Endometrium (tissue), 2 donors: ENCODE measurements at regions not wholly inside any gene's neighbourhood (a gene's known extent, or its start where the extent isn't known, plus 50 kb on each side); places are given as distances from the start of the nearest gene placed in this dataset.
A peak's percentile ranks its signal among the peaks of the same experiment; 100 is the strongest.

ENCODE experiments used
- FAIRE-seq: peaks from 2 replicates; lab custom pipeline; 2012; peaks lifted over from hg19 to GRCh38; lab: Jason Lieb, UNC
- donor health status: control.
- donor health status: control.

- FAIRE-seq = no peak
Measured at GRCh38 chr1:101290922-101291561, 54.2 kb downstream of the S1PR1 start.

GRCh38 chr1:101291562-101292380, 55.0 kb downstream of the S1PR1 start:
- no peak for FAIRE-seq

DNA sequence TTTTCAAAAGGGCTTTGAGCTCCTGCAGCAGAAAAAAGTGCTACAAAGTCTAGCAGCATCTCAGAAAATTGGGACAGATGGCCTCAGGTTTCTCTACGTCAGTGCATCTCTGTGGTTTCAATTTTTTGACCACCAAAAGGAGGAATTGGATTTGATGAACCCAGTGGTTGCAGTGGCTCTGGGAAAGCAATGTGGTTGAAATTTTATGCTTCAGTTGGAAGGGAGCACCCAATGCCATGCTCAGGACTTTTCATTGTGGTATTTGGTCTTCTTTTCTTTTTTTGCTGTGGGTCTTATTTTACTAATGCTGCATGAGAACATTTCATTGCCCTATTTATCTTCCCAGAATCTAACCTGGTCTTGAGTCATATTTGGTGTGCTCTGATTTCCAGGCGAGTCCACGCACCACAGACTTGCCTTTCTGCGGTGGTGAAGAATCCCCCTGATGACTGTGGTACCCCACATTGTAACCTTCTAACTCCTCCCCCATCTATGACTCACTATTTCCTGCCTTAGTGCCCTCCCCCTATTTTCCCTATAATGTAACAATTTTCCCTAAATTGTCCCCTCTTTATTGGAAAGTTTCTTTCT, 56.7 kb downstream of the S1PR1 start:
- FAIRE-seq = no peak

DNA sequence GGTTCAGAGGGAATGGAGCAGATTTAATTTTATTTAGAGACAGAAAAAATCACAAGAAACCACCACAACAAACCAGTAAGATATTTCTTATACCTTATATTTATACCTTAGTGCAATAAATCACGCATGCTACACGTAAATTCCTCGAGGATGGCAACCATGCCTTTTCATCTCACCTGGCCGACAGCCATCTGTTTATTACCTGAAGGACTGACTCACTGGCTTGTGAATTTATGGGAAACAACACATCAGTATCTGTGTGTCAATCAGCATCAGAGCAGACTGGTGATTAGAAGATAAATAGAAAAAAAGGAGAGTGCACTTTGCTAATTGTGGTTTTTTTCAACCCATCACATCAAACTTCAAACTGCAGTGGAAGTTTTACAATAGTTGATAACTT, 58.4 kb downstream of the S1PR1 start:
- no peak for FAIRE-seq

- FAIRE-seq = no peak
Measured at GRCh38 chr1:101298663-101299062, 61.8 kb downstream of the S1PR1 start.

DNA sequence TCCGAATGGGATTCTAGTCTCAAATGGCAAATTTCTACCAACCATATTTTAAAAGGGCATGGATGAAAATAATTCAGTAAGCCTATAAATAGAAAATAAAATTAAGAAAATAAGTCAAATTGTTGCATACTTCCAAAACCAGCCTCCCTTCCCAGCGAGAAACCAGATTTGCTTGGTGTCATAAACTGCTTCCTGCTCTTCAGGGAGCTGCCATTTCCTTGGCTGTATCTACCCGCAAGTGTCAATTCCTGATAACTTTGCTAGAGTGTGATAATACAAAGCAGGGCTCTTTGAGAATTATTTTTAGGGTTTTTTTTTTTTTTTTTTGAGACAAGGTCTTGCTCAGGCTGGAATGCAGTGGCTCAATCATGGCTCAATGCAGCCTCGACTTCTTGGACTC, 62.3 kb downstream of the S1PR1 start:
- FAIRE-seq = no peak

DNA sequence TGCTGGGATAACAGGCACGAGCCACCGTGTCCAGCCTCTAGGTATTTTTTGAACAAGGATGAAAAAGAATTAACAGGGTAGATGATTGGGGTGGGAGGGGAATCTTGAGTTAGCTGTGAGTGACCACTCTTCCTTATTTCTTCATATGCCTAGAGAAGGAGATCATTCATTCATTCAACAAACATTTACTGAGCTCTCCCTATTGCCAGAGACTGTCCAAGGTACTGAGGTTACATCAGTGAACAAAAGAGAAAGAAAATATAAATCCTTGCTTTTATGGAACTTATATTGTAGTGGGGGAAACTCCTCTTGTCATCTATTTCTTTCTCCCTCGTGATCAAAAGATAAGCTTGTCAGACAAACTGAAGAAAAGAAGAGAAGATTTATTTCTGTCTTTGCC, 62.9 kb downstream of the S1PR1 start:
- FAIRE-seq = no peak

- no peak for FAIRE-seq
Measured at GRCh38 chr1:101300916-101301315, 64.1 kb downstream of the S1PR1 start.

DNA sequence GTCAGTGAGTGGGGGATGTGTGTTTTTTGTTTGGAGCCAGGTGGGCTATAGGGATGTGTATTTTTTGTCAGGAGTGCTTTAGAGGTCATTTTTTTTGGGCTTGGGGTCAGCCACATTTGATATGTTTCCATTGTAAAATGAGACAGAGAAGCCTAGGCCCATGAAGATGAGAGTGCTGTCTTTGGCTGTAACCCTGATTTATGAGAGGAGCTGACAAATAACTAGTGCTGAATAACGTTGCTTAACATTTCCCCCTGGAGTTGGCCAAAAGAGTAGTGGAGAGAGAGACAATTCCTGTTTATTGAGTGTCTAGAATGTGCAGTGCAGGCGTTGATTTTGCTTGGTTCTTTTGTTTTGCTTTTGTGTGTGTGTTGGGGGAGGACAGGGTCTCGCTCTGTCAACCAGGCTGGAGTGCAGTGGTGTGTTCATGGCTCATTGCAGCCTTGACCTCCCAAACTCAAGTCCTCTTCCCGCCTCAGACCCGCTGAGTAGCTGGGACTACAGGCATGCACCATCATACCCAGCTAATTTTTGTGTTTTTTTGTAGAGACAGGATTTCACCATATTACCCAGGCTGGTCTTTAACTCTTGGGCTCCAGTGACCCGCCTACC, 64.7 kb downstream of the S1PR1 start:
- no peak for FAIRE-seq

- FAIRE-seq = no peak
Measured at GRCh38 chr1:101302831-101303511, 66.2 kb downstream of the S1PR1 start.

GRCh38 chr1:101307985-101308689, 71.3 kb downstream of the S1PR1 start:
- FAIRE-seq = no peak

- no peak for FAIRE-seq
Measured at GRCh38 chr1:101308935-101309333, 72.1 kb downstream of the S1PR1 start.

DNA sequence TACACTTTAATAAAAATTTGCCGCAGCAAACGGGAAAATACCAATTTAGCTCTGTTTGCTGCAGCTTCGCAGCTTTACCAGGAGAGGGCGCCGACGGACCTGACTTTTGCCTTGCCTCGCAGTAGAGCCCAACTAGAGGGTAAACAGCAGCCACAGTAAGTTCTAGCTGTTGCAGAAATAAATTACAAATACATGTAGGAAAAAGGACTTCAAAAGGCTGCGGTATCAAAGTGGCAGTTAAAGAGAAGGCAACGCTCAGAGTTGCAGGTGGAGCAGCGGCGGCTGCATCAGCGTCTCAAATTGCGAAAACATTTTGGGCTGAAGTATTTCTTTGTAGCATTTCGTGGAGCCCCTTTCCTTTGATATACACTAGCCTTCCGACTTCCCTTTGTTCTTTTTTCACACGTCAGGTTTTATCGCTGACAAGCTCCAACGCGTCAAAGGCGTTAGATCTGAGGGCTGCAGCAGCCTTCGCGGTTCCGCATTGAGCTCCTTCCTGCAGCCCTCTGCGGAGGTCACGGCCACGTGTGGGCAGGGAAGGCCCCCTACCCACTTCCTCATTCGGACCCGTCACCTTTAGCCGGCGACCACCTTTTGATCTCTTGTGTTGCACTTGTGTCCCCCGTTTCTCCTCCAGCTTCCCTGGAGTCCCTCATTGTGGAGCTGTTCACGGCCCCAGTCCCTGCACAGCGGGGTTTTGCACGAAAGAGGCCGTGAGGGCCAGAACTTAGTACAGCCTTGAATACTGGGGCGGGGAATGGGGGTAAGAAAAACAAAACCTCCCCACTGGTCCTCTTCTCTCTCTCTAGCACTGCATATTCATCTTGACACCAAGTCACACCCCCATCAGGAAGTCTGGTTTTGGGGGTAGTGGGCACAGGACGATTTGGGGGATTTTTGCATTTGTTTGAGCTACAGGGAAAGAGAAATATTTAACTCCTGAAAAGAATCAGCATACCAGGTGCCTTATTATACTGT, 72.8 kb downstream of the S1PR1 start:
- no peak for FAIRE-seq

DNA sequence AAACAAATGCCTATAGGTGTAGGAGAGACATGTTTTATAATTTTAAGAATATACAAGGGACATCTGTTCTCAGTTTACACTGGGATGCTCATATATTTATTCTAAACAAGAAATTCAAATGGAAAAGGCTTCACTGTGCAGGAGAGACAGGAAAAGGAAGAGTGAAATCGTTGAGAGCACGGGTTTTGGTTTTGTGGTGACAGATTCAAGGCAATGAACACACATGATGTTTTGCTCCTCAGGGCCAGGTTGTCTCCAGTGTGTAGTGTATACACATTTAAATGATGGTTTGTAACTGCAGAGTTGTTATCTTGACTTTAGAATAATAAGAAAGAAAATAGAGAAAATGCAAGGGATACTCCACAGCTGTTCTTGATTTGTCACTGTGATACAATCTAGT, 73.7 kb downstream of the S1PR1 start:
- peak; percentile 78 for FAIRE-seq

DNA sequence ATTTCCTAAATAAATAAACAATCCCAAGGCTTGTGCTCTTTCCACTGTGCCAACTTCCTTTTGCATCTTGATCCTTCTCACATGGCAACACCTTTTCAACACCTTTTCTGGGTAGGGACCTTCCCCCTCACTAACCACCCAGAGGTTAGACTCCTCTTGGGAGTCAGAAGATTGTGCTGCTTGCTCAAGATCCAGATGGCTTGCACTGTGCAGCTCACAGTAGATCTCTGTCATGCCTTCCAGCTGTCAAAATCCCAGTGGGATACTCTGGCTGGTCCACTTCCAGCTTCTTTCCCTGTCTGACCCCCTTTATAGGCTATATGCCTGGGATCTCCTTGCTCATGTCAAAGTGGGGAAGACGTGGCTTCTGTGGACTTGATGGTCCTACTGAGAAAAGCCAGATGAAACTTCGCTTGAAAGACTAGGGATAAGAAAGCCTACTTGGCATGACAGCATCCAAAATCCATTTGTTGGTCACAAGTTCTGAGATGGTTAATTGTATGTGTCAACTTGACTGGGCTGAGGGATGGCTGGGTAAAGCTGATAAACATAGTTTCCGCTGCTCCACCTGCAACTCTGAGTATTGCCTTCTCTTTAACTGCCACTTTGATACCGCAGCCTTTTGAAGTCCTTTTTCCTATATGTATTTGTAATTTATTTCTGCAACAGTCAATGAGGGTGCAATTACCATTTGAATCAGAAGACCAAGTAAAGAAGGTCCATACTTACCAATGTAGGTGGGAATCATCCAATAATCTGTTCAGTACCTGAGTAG, 74.5 kb downstream of the S1PR1 start:
- FAIRE-seq = no peak

DNA sequence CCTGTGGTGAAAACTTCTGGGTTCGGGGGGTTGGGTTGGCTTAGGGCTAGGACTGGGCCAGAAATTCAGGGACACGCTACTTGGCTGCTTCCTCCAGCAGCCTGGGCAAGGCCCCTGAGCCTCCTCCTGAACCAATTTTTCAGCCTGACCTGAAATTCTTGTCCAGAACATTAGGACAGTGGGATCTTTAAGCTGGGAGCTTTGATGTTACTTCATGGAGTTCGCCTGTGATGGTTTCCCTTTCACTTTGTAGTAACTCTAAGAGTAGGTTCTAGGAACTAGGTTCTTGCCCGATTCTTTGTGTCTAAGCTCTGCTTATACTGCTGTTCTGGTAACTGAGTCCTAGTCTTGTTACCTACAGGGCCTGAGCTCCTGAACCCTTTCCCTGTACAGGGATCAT, 75.3 kb downstream of the S1PR1 start:
- FAIRE-seq = no peak

- no peak for FAIRE-seq
Measured at GRCh38 chr1:101313356-101313755, 76.5 kb downstream of the S1PR1 start.

- no peak for FAIRE-seq
Measured at GRCh38 chr1:101314244-101314643, 77.4 kb downstream of the S1PR1 start.

- FAIRE-seq = no peak
Measured at GRCh38 chr1:101316256-101316655, 79.4 kb downstream of the S1PR1 start.

GRCh38 chr1:101316799-101317198, 80.0 kb downstream of the S1PR1 start:
- no peak for FAIRE-seq
